ENCODE measurements at regions not wholly inside any gene's neighbourhood (a gene's known extent, or its start where the extent isn't known, plus 50 kb on each side); places are given as distances from the start of the nearest gene placed in this dataset.

DNA sequence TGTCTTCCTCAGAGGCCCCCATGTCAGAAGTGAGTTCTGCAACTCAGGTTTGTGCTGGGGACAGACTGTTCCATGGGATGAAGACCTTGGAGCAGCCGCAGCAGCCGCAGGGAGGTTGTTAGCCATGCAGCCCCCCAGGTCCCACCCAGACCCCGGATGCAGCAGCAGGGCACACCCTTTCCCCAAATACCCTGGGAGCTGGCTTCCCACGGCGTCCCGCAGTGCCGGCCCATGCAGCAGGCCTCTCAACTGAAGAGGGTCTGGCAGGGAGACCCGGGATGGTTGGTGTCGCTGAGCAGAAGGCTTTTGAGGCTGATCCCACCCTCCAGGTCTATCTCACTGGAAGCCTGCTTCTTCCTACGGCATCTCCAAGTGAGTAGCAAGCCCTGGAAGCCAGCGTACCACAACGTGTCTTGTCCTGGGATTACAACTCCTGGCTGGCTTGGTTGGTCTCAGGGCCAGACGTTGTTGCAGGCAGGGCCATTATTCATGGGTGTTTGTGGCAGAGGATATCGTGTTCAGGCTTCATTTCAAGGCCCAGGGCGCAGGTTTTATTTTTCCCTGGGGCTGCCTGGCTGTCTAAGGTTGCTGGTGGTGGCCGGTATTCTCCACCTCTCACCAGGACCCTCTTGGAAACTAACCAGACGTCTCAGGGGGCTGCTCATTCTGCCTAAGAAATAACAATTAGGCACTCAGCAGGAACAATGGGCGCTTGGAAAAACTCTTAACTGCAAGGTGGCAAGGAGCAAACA lies 223.2 kb downstream of the C16orf95 start:
- no peak for DNase-seq
- Histone ChIP-seq H3K27me3 (peaks cover 0 to 22% of the 10 kb centered on the region in 2 donors), H3K4me3 (no peak overlapping the region), H3K36me3 (no peaks in the 10 kb centered on the region), H3K4me1 (no peaks in the 10 kb centered on the region), H3K9me3 (no peaks in the 10 kb centered on the region), H3K27ac (no peak overlapping the region)
- TF ChIP-seq, protein P1, sequence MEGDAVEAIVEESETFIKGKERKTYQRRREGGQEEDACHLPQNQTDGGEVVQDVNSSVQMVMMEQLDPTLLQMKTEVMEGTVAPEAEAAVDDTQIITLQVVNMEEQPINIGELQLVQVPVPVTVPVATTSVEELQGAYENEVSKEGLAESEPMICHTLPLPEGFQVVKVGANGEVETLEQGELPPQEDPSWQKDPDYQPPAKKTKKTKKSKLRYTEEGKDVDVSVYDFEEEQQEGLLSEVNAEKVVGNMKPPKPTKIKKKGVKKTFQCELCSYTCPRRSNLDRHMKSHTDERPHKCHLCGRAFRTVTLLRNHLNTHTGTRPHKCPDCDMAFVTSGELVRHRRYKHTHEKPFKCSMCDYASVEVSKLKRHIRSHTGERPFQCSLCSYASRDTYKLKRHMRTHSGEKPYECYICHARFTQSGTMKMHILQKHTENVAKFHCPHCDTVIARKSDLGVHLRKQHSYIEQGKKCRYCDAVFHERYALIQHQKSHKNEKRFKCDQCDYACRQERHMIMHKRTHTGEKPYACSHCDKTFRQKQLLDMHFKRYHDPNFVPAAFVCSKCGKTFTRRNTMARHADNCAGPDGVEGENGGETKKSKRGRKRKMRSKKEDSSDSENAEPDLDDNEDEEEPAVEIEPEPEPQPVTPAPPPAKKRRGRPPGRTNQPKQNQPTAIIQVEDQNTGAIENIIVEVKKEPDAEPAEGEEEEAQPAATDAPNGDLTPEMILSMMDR (IDR thresholded peaks at IDR 0.05) = no peak
- intact Hi-C loops (cut with DNase I; ENCODE audit: low total_unique reads) = no loop called here

DNA sequence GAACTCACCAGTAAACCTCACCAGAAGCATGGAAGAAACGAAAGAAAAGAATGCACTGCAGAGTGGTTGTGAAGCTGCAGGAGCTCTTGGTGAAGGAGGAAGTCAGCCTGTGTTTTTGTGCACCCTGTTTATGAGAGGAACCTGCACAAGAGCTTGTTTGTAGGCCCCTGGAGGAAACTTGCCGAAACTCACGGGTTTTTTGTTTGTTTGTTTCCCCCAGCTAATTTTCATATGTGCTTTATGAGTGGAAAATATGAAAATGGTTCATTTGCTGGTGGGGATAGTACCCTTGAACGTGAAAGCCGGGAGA lies 222.7 kb downstream of the C16orf95 start:
- no peak overlapping the region for H3K4me3 ChIP-seq
- DNase-seq = no peak
- no peak overlapping the region for H3K27ac ChIP-seq
- H3K27me3 ChIP-seq = peaks cover 0 to 22% of the 10 kb centered on the region in 2 donors
- TF ChIP-seq, protein P1 (IDR thresholded peaks at IDR 0.05) = no peak
- H3K4me1 ChIP-seq = no peaks in the 10 kb centered on the region
- intact Hi-C loops (cut with DNase I; ENCODE audit: low total_unique reads) = no loop called here
- no peaks in the 10 kb centered on the region for H3K9me3 ChIP-seq
- H3K36me3 ChIP-seq = no peaks in the 10 kb centered on the region

GRCh38 chr16:87095271-87095670 lies 221.9 kb downstream of the C16orf95 start:
- Histone ChIP-seq H3K9me3 (no peaks in the 10 kb centered on the region), H3K27ac (no peak overlapping the region), H3K4me3 (no peak overlapping the region), H3K36me3 (no peaks in the 10 kb centered on the region), H3K4me1 (no peaks in the 10 kb centered on the region), H3K27me3 (peaks cover 0 to 22% of the 10 kb centered on the region in 2 donors)
- no peak for DNase-seq
- TF ChIP-seq, protein P1 (IDR thresholded peaks at IDR 0.05) = no peak
- intact Hi-C loops (cut with DNase I; ENCODE audit: low total_unique reads) = no loop called here

GRCh38 chr16:87096746-87097333 lies 220.4 kb downstream of the C16orf95 start:
- intact Hi-C loops (cut with DNase I; ENCODE audit: low total_unique reads) = no loop called here
- Histone ChIP-seq H3K27ac (no peak overlapping the region), H3K9me3 (no peaks in the 10 kb centered on the region)

GRCh38 chr16:87098361-87098760 lies 218.8 kb downstream of the C16orf95 start:
- Histone ChIP-seq H3K9me3 (no peaks in the 10 kb centered on the region), H3K4me3 (no peak overlapping the region), H3K4me1 (peaks cover 0 to 10% (median 3%) of the 10 kb centered on the region in 4 donors), H3K27me3 (peaks cover 0 to 22% of the 10 kb centered on the region in 2 donors), H3K27ac (no peak overlapping the region), H3K36me3 (no peaks in the 10 kb centered on the region)
- intact Hi-C loops (cut with DNase I; ENCODE audit: low total_unique reads) = no loop called here
- TF ChIP-seq, protein P1 (IDR thresholded peaks at IDR 0.05) = no peak
- DNase-seq = no peak

More at GRCh38 chr16:87096746-87097333, 220.4 kb downstream of the C16orf95 start:
- DNase-seq = no peak
- Histone ChIP-seq H3K27me3 (peaks cover 0 to 22% of the 10 kb centered on the region in 2 donors), H3K4me3 (no peak overlapping the region), H3K4me1 (peaks cover 0 to 4% (median under 1%) of the 10 kb centered on the region in 4 donors), H3K36me3 (no peaks in the 10 kb centered on the region)
- TF ChIP-seq, protein P1 (IDR thresholded peaks at IDR 0.05) = no peak
